ENCODE measurements at regions not wholly inside any gene's neighbourhood (a gene's known extent, or its start where the extent isn't known, plus 50 kb on each side); places are given as distances from the start of the nearest gene placed in this dataset.

DNA sequence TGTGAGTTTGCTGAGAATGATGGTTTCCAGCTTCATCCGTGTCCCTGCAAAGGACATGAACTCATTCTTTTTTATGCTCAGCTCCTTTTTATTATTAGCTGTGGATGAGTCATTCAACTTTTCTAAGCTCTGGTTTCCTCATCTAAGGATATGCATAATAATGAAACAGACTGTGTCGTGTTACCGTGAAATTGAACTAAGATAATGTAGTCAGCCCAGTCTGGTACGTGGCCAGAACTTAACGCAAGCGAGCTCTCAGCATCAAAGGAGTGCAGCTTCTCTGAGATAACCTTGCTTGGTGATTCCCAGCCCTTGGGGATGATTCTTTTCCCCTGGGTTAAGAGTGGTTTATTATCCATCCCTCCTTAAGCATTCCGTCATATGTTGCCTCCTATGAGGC lies 454.3 kb upstream of the EEF2KMT start:
- Mint-ChIP-seq H3K36me3 (ENCODE audit: low read depth) (no peaks in the 10 kb centered on the region), H3K4me1 (peaks cover 12% of the 10 kb centered on the region), H3K9me3 (no peaks in the 10 kb centered on the region), H3K4me3 (no peak overlapping the region), H3K27ac (no peak overlapping the region), H3K27me3 (ENCODE audit: low read depth) (peaks cover 6% of the 10 kb centered on the region)
- TF ChIP-seq, protein P1, sequence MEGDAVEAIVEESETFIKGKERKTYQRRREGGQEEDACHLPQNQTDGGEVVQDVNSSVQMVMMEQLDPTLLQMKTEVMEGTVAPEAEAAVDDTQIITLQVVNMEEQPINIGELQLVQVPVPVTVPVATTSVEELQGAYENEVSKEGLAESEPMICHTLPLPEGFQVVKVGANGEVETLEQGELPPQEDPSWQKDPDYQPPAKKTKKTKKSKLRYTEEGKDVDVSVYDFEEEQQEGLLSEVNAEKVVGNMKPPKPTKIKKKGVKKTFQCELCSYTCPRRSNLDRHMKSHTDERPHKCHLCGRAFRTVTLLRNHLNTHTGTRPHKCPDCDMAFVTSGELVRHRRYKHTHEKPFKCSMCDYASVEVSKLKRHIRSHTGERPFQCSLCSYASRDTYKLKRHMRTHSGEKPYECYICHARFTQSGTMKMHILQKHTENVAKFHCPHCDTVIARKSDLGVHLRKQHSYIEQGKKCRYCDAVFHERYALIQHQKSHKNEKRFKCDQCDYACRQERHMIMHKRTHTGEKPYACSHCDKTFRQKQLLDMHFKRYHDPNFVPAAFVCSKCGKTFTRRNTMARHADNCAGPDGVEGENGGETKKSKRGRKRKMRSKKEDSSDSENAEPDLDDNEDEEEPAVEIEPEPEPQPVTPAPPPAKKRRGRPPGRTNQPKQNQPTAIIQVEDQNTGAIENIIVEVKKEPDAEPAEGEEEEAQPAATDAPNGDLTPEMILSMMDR (IDR thresholded peaks at IDR 0.05; ENCODE audit: unreplicated experiment in 3 of 3), result no peak

DNA sequence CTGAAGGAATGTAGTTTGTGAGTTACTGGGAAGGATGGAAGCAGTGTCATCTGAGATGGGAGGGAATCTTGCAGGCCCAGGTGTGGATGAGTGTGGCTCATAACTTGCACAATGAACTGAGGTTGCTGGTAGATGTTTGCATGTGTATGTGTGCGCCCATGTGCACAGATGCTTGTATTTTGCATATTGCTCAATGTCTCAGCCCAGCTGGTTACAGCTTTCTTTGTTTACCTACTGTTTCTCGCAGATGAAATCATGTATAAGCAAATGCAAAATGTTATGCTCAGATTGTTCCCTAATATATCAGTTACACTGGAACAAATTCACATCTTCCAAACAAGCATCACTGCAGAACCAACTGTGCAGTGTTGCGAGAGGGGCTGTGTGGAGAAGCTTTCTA lies 452.2 kb upstream of the EEF2KMT start:
- H3K4me1 Mint-ChIP-seq, result peaks cover 12% of the 10 kb centered on the region
- no peak overlapping the region for H3K27ac Mint-ChIP-seq
- H3K36me3 Mint-ChIP-seq (ENCODE audit: low read depth), result no peaks in the 10 kb centered on the region
- H3K27me3 Mint-ChIP-seq (ENCODE audit: low read depth), result peaks cover 6% of the 10 kb centered on the region
- TF ChIP-seq, protein P1 (IDR thresholded peaks at IDR 0.05; ENCODE audit: unreplicated experiment in 3 of 3), result no peak
- H3K9me3 Mint-ChIP-seq, result no peaks in the 10 kb centered on the region
- H3K4me3 Mint-ChIP-seq, result no peak overlapping the region

DNA sequence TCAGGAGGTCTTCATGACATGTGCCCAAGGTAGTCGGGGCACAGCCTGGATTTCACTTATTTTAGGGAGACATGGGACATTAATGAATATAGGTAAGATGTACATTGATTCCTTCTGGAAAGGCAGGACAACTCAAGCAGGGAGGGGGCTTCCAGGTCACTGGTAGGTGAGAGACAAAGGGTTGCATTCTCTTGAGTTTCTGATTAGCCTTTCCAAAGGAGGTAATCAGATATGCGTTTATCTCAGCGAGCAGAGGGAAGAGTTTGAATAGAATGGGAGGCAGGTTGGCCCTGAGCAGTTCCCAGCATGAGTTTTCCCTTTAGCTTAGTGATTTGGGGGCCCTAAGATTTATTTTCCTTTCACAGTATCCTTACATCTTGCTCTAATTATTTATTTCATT lies 443.8 kb upstream of the EEF2KMT start:
- H3K4me3 Mint-ChIP-seq, result no peak overlapping the region
- peaks cover 9% of the 10 kb centered on the region for H3K9me3 Mint-ChIP-seq
- no peaks in the 10 kb centered on the region for H3K4me1 Mint-ChIP-seq
- TF ChIP-seq, protein P1 (IDR thresholded peaks at IDR 0.05; ENCODE audit: unreplicated experiment in 3 of 3), result no peak
- H3K27ac Mint-ChIP-seq, result no peak overlapping the region
- H3K36me3 Mint-ChIP-seq (ENCODE audit: low read depth), result no peaks in the 10 kb centered on the region
- H3K27me3 Mint-ChIP-seq (ENCODE audit: low read depth), result peaks cover 3% of the 10 kb centered on the region

DNA sequence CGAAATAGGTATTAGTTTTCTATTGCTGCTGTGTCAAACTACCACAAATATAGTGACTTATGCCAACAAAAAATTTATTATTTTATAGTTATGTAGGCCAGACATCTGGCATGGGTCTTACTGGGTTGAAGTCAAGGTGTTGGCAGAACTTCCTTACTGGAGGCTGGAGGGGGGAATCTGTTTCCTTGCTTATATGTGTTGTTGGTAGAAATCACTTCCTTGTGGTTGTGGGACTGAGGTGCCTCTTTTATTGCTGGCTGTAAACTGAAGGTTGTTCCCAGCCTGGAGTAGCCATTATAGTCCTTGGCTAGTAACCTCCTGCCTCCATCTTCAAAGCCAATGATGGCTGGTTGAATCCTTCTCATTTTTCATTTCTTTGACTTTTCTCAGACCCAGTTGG lies 439.8 kb upstream of the EEF2KMT start:
- Mint-ChIP-seq H3K27me3 (ENCODE audit: low read depth) (peaks cover 7% of the 10 kb centered on the region), H3K4me1 (no peaks in the 10 kb centered on the region), H3K27ac (no peak overlapping the region), H3K36me3 (ENCODE audit: low read depth) (no peaks in the 10 kb centered on the region), H3K9me3 (peaks cover 27% of the 10 kb centered on the region), H3K4me3 (no peak overlapping the region)
- TF ChIP-seq, protein P1 (IDR thresholded peaks at IDR 0.05; ENCODE audit: unreplicated experiment in 3 of 3), result no peak

DNA sequence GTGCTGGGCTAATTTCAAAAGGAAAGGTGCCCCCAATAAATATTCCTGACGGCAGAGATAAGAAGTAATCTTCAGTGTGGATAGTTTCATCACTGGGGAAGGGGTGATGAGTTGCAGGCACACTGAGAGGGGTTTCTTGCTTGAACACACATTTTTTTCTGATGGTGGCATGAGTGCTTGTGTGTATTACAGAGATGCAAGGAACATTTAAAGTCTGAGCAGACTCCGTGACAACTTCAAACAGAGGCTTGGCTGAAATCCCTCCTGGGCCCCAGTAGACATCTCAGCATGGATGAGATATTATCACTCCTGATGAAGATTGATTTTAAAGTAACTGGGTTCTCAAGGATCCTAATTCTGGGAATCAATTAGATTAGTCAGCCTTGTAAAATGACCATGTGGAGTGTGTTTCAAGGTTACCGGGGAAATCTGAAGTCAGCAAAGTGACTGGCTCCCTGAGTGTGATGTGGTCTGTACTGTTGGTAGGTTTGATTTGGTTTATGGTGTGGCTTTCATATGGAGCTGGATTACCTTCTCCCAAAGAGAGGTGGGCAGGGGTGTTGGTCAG lies 435.8 kb upstream of the EEF2KMT start:
- Mint-ChIP-seq H3K4me1 (no peaks in the 10 kb centered on the region), H3K4me3 (no peak overlapping the region), H3K9me3 (peaks cover 27% of the 10 kb centered on the region), H3K36me3 (ENCODE audit: low read depth) (no peaks in the 10 kb centered on the region), H3K27ac (no peak overlapping the region), H3K27me3 (ENCODE audit: low read depth) (peaks cover 4% of the 10 kb centered on the region)
- TF ChIP-seq, protein P1 (IDR thresholded peaks at IDR 0.05; ENCODE audit: unreplicated experiment in 3 of 3), result no peak

DNA sequence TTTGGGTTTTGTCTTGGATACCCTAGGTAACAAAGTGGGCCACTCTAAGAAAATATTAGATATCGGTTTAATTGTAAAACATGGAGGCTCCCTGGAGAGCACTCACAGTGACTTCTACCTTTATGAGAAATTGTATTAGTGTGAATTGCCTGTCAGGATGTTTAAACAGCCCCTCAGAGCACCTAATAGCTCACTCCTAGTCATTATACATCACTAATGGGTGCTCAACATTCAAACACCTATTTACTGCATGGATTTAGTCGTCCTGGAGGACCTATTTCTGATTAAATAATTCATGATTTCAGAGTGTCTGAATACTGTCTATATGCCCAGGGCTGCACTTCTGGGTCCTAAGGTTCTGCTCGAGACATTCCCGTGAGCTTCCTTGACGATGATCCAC lies 430.2 kb upstream of the EEF2KMT start:
- Mint-ChIP-seq H3K36me3 (ENCODE audit: low read depth) (no peaks in the 10 kb centered on the region), H3K27me3 (ENCODE audit: low read depth) (peaks cover 22% of the 10 kb centered on the region)
- TF ChIP-seq, protein P1 (IDR thresholded peaks at IDR 0.05; ENCODE audit: unreplicated experiment in 3 of 3), result no peak

More for the DNA sequence above, 430.2 kb upstream of the EEF2KMT start:
- Mint-ChIP-seq H3K9me3 (peaks cover under 1% of the 10 kb centered on the region), H3K4me1 (no peaks in the 10 kb centered on the region), H3K4me3 (no peak overlapping the region), H3K27ac (no peak overlapping the region)

All from nephron (organoid).